Stimulated activated naive CD4-positive, alpha-beta T cell treated with Interleukin-2 at 50 U/mL for 16 hours (primary cell): ENCODE measurements at regions not wholly inside any gene's neighbourhood (a gene's known extent, or its start where the extent isn't known, plus 50 kb on each side); places are given as distances from the start of the nearest gene placed in this dataset.
"Not testable (repeated sequence)": the region's sequence is repeated elsewhere in the genome, so short reads cannot be mapped to it uniquely, and the experiment has no call there.

Experiments used
- DNase-seq: peaks from one replicate; lab custom pipeline; 2025; lab: John Stamatoyannopoulos, UW

- no peak for DNase-seq
These were observed 131.1 kb upstream of the G2E3 start for GRCh38 chr14:30427846-30428245.

- no peak for DNase-seq
These were observed 127.4 kb upstream of the G2E3 start for GRCh38 chr14:30431552-30431951.

GRCh38 chr14:30440961-30441360, 118.0 kb upstream of the G2E3 start:
- DNase-seq, result no peak

DNA sequence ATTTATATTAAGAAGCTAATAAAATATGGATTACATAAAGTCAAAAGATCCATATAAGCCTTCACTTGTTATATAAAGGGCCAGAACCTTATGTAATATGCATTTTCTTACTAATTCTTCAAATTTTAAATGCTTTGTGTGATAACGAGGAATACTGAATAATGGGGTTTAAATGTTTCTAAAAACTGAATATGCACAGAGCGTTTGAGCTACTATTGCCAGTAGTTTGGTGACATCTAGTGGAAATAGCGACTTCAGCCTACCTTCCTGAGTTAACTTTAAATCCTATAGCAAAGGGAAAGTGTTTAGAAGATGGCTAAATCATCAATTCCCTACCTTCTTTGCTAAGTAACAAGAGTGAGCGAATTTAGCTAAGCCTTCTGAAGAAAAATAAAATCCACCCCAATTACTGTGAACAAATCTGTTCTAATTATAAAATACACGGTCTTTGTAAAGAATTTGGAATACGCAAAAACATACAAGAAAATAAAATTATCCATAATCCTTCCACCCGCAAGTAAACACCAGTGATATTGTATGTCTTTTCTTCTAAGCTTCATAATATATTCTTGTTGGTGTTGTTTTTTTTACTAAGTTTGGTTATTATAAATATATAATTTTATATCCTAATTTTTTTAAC, 115.5 kb upstream of the G2E3 start:
- DNase-seq, result no peak

GRCh38 chr14:30444451-30444850, 114.5 kb upstream of the G2E3 start:
- no peak for DNase-seq

DNA sequence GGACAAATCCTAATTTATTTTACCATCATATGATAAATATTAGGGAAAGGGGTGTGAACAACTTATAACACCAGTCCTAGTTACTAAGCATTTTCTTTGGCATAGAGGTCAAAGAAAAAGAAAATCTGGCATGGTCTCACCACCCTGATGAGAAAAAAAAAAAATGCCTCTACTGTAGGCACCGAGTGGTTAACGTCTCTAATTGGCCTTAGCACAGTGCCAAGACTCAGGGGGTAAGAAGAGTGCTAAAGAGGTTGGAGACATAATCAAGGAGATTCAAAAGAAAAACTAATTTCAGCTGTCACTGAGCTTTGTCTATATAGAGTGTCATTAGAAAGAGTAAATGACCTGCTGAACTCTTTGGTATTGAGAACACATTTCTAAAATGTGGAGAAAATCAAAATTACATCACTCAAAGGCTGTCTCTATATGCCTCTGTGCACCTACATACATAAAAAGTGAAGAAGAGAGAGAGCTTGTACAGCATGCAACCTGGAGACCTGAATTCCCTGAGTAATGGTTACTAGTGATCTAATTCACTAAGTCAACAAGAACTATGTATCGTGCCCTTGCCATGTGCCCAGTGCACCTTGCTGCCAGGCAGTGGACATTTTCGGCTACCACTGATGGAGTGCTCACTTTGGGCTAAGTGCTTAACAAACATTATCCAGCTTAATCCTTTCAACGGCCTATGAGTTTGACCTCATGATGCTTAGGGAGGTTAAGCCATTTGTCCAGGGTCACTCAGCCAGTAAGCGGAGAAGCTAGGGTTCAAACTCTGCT, 113.8 kb upstream of the G2E3 start:
- no peak for DNase-seq

DNA sequence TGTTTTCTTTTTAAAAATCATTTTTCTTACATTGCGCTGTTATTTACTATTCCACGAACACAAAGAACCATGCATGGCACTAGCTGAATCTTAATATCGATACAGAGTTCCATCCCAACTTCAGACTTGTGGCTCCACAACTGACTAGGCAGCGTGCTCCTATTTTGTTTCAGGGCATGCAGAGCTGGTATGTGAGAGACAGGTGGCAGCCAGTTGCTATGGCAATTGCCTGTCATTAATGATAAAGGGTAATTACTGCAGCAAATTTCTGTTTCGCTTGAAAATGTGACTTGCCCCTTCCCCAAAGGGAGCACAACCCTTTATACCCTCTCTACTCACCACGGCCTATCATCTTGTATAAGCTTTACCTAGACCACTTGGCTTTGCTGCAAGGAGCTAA, 113.1 kb upstream of the G2E3 start:
- DNase-seq, result no peak

DNA sequence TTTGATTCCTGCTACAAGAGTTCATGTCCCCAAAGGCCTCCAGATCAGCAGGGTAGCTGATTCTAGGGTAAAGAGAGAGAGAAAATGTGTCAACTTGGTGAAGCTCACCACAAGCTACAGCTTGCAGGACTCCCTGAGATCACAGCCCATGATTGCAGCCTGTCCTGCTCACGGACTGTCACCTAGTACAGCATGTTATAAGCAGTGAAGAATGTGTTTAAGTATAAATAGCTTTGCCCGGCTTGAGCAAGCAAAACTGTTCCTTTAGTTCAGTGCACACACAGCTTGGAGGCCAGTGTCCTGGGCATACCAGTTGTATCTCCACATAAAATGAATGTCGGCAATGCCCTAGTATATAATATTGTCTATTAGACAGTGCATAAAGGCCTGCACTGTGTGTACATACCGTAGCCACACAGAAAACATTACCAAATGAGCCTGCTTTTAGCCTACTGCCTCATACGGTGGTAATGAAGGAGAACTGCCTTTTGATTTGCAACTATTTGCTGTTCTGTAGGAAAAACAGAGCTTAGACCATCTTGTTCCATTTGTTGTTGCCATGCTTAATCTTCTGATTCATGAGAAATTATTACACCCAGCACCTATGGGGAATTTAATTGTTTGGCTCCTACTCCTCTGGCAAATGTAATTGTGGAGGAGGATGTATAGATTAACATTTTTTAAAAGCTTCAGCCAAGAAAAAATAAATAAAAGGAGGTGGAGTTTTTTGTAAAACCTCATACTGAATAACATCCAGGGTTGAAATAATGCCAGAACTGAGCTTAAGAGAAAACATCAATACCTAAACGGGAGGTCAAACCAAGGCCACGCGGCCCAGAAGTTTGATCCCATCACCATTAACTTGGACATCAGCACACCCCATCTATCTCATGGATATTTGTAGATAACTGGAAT, 108.1 kb upstream of the G2E3 start:
- no peak for DNase-seq

GRCh38 chr14:30456296-30456695, 102.7 kb upstream of the G2E3 start:
- no peak for DNase-seq

DNA sequence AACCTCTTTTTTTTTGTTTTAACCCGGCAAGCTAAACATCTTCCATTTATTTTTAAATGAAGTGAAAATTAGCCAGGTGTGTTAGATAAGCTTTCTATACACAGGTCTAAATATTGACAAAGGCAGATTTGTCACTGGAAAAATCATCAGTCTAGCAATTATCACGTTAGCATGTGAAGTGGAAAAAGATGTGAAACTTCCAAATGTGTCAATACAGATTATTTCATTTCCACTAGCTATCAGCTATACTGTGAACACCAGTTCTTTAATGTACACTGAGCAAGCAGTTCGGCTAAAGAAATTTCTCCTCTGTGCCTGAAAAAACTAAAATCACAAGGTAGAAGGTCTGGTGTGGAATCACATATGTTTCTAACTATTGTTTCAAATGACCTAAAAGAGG, 96.6 kb upstream of the G2E3 start:
- DNase-seq, result no peak

- DNase-seq, result no peak
These were observed 94.5 kb upstream of the G2E3 start for GRCh38 chr14:30464481-30464880.

GRCh38 chr14:30468354-30468753, 90.6 kb upstream of the G2E3 start:
- no peak for DNase-seq

- no peak for DNase-seq
These were observed 87.0 kb upstream of the G2E3 start for GRCh38 chr14:30471980-30472379.

DNA sequence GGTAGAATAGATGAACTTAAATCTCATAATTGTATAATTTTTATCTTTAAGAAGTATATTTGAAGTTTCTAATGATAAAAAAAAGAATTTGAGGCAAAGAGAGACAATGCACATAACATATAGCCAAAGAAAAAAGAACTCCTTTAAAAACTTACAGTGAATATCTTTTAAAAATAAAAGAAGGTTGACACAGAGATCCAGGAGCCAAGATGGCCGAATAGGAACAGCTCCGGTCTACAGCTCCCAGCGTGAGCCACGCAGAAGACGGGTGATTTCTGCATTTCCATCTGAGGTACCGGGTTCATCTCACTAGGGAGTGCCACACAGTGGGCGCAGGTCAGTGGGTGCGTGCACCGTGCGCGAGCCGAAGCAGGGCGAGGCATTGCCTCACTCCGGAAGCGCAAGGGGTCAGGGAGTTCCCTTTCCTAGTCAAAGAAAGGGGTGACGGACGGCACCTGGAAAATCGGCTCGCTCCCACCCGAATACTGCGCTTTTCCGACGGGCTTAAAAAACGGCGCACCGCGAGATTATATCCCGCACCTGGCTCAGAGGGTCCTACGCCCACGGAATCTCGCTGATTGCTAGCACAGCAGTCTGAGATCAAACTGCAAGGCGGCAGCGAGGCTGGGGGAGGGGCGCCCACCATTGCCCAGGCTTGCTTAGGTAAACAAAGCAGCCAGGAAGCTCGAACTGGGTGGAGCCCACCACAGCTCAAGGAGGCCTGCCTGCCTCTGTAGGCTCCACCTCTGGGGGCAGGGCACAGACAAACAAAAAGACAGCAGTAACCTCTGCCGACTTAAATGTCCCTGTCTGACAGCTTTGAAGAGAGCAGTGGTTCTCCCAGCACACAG, 84.9 kb upstream of the G2E3 start:
- not testable (repeated sequence) for DNase-seq

- no peak for DNase-seq
These were observed 76.7 kb upstream of the G2E3 start for GRCh38 chr14:30482276-30482675.

DNA sequence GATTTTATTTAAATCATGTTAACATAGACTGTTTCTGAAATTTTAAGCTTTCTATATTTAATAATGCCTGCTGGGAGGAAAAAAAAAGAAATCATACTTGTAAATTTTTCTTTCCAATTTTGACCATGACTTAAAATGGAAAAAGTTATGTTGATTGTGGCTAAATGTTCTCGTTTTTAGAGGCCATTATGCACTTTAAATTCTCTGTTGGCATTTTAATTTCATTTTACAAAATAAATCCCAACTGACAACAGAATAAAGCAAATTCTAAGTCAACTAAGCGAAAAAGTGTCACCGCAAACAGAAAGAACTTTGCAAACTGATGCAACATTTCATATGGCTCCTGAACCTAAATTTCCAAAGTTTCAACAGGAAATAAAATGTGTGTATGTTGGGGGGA, 74.8 kb upstream of the G2E3 start:
- DNase-seq, result no peak

GRCh38 chr14:30484976-30485375, 74.0 kb upstream of the G2E3 start:
- no peak for DNase-seq

DNA sequence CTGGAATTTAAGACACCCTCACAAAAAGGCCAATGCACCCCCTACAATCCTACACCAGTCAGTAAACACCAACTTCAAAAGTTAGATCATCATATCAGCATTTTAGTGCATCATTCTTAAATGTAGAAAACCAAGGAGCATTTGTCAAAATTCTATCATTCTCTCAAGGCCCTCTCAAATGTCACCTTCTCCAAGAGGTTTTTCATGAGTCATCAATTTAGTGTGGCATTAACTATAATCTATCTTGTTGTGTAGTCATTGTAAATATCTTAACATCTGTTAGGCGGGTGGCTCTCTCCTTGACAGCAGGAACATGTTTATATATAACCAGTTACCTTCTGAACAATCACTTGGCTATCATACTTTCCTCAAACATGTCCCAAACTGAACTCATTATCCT, 62.1 kb upstream of the G2E3 start:
- DNase-seq, result no peak

DNA sequence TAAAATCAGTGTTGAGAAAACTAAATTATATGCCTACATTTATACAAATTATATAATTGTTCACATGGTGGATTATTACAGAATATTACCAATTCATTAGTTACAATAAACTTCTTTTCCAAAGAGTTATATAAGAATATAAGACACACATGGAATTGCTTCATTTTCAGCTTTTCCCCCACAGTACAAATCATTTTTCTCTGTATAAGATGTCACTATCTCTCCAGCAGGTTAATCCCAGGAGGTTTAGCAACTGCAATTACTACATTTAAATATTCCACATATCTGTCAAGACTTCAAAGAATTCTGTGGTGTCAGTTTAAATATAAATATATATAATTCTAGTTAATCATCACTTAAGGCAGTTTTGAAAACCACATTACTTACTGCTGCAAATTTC, 59.6 kb upstream of the G2E3 start:
- DNase-seq, result no peak

GRCh38 chr14:30500222-30500621, 58.7 kb upstream of the G2E3 start:
- DNase-seq, result no peak

GRCh38 chr14:30507209-30507608, 51.7 kb upstream of the G2E3 start:
- no peak for DNase-seq
